K562 (cell line): ENCODE measurements at regions not wholly inside any gene's neighbourhood (a gene's known extent, or its start where the extent isn't known, plus 50 kb on each side); places are given as distances from the start of the nearest gene placed in this dataset.

Experiments used
- MCM3 ChIP-seq: fragments of 450-650 bp; IDR thresholded peaks from 2 replicates; pipeline ENCODE4 v1.6.1; 2016
- XRCC3 ChIP-seq: fragments of 450-650 bp; IDR thresholded peaks from 2 replicates; pipeline ENCODE4 v1.6.1; 2017; ENCODE audit warnings: mild to moderate bottlenecking, moderate library complexity
- ZC3H11A ChIP-seq: IDR thresholded peaks from 2 replicates; pipeline ENCODE4 v1.6.1; 2012; ENCODE audit warnings: low read depth, low read length, improper control_type of control experiment
- ZNF274 ChIP-seq: IDR thresholded peaks from 2 replicates; pipeline ENCODE4 v1.6.1; 2011; ENCODE audit warnings: low read depth, mild to moderate bottlenecking, low read length, moderate library complexity, borderline replicate concordance
- TF ChIP-seq, protein P1 (sequence below): fragments of 450-650 bp; IDR thresholded peaks from 2 replicates; pipeline ENCODE4 v1.6.1; 2016; ENCODE audit warnings: mild to moderate bottlenecking, moderate library complexity
- TF ChIP-seq, protein P2 (sequence below): fragments of 450-650 bp; IDR thresholded peaks from 2 replicates; pipeline ENCODE4 v1.7.0; 2016; ENCODE audit warnings: borderline replicate concordance
- TF ChIP-seq, protein P3 (sequence below): fragments of 450-650 bp; IDR thresholded peaks from 2 replicates; pipeline ENCODE4 v1.6.1; 2018; ENCODE audit not compliant: partially characterized antibody
- TF ChIP-seq, protein P4 (sequence below): fragments of 450-650 bp; conservative IDR thresholded peaks from 2 replicates; pipeline ENCODE4 v1.6.1; 2016; ENCODE audit warnings: missing genetic modification characterization, low read depth, mild to moderate bottlenecking, control low read depth, missing compliant biosample characterization

DNA sequence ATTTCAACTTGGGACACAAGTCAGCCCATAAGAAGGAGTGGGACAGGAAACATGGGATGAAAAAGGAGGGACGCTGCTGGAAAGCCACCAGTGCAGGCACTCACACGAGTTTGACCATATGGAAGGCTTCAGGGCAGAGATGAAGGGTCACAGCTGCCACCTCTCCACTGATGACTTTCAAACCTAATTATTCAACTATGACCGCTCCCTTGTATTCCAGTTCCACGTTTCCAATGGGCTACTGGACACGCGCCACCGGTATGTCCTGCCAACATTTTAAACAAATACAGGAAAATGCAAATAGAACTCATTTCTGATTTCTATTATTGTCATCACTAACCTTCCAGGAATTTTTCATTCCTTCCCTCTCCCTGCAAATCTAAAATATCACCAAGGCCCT, 134.7 kb downstream of the SLC1A3 start (continued):
- TF ChIP-seq, protein P1, sequence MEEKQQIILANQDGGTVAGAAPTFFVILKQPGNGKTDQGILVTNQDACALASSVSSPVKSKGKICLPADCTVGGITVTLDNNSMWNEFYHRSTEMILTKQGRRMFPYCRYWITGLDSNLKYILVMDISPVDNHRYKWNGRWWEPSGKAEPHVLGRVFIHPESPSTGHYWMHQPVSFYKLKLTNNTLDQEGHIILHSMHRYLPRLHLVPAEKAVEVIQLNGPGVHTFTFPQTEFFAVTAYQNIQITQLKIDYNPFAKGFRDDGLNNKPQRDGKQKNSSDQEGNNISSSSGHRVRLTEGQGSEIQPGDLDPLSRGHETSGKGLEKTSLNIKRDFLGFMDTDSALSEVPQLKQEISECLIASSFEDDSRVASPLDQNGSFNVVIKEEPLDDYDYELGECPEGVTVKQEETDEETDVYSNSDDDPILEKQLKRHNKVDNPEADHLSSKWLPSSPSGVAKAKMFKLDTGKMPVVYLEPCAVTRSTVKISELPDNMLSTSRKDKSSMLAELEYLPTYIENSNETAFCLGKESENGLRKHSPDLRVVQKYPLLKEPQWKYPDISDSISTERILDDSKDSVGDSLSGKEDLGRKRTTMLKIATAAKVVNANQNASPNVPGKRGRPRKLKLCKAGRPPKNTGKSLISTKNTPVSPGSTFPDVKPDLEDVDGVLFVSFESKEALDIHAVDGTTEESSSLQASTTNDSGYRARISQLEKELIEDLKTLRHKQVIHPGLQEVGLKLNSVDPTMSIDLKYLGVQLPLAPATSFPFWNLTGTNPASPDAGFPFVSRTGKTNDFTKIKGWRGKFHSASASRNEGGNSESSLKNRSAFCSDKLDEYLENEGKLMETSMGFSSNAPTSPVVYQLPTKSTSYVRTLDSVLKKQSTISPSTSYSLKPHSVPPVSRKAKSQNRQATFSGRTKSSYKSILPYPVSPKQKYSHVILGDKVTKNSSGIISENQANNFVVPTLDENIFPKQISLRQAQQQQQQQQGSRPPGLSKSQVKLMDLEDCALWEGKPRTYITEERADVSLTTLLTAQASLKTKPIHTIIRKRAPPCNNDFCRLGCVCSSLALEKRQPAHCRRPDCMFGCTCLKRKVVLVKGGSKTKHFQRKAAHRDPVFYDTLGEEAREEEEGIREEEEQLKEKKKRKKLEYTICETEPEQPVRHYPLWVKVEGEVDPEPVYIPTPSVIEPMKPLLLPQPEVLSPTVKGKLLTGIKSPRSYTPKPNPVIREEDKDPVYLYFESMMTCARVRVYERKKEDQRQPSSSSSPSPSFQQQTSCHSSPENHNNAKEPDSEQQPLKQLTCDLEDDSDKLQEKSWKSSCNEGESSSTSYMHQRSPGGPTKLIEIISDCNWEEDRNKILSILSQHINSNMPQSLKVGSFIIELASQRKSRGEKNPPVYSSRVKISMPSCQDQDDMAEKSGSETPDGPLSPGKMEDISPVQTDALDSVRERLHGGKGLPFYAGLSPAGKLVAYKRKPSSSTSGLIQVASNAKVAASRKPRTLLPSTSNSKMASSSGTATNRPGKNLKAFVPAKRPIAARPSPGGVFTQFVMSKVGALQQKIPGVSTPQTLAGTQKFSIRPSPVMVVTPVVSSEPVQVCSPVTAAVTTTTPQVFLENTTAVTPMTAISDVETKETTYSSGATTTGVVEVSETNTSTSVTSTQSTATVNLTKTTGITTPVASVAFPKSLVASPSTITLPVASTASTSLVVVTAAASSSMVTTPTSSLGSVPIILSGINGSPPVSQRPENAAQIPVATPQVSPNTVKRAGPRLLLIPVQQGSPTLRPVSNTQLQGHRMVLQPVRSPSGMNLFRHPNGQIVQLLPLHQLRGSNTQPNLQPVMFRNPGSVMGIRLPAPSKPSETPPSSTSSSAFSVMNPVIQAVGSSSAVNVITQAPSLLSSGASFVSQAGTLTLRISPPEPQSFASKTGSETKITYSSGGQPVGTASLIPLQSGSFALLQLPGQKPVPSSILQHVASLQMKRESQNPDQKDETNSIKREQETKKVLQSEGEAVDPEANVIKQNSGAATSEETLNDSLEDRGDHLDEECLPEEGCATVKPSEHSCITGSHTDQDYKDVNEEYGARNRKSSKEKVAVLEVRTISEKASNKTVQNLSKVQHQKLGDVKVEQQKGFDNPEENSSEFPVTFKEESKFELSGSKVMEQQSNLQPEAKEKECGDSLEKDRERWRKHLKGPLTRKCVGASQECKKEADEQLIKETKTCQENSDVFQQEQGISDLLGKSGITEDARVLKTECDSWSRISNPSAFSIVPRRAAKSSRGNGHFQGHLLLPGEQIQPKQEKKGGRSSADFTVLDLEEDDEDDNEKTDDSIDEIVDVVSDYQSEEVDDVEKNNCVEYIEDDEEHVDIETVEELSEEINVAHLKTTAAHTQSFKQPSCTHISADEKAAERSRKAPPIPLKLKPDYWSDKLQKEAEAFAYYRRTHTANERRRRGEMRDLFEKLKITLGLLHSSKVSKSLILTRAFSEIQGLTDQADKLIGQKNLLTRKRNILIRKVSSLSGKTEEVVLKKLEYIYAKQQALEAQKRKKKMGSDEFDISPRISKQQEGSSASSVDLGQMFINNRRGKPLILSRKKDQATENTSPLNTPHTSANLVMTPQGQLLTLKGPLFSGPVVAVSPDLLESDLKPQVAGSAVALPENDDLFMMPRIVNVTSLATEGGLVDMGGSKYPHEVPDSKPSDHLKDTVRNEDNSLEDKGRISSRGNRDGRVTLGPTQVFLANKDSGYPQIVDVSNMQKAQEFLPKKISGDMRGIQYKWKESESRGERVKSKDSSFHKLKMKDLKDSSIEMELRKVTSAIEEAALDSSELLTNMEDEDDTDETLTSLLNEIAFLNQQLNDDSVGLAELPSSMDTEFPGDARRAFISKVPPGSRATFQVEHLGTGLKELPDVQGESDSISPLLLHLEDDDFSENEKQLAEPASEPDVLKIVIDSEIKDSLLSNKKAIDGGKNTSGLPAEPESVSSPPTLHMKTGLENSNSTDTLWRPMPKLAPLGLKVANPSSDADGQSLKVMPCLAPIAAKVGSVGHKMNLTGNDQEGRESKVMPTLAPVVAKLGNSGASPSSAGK: no peak
- TF ChIP-seq, protein P2, sequence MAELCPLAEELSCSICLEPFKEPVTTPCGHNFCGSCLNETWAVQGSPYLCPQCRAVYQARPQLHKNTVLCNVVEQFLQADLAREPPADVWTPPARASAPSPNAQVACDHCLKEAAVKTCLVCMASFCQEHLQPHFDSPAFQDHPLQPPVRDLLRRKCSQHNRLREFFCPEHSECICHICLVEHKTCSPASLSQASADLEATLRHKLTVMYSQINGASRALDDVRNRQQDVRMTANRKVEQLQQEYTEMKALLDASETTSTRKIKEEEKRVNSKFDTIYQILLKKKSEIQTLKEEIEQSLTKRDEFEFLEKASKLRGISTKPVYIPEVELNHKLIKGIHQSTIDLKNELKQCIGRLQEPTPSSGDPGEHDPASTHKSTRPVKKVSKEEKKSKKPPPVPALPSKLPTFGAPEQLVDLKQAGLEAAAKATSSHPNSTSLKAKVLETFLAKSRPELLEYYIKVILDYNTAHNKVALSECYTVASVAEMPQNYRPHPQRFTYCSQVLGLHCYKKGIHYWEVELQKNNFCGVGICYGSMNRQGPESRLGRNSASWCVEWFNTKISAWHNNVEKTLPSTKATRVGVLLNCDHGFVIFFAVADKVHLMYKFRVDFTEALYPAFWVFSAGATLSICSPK: no peak
- TF ChIP-seq, protein P3, sequence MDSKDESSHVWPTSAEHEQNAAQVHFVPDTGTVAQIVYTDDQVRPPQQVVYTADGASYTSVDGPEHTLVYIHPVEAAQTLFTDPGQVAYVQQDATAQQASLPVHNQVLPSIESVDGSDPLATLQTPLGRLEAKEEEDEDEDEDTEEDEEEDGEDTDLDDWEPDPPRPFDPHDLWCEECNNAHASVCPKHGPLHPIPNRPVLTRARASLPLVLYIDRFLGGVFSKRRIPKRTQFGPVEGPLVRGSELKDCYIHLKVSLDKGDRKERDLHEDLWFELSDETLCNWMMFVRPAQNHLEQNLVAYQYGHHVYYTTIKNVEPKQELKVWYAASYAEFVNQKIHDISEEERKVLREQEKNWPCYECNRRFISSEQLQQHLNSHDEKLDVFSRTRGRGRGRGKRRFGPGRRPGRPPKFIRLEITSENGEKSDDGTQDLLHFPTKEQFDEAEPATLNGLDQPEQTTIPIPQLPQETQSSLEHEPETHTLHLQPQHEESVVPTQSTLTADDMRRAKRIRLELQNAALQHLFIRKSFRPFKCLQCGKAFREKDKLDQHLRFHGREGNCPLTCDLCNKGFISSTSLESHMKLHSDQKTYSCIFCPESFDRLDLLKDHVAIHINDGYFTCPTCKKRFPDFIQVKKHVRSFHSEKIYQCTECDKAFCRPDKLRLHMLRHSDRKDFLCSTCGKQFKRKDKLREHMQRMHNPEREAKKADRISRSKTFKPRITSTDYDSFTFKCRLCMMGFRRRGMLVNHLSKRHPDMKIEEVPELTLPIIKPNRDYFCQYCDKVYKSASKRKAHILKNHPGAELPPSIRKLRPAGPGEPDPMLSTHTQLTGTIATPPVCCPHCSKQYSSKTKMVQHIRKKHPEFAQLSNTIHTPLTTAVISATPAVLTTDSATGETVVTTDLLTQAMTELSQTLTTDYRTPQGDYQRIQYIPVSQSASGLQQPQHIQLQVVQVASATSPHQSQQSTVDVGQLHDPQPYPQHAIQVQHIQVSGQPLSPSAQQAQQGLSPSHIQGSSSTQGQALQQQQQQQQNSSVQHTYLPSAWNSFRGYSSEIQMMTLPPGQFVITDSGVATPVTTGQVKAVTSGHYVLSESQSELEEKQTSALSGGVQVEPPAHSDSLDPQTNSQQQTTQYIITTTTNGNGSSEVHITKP: no peak
- TF ChIP-seq ZNF274 (no peak), XRCC3 (no peak), MCM3 (no peak), ZC3H11A (no peak)
- TF ChIP-seq, protein P4, sequence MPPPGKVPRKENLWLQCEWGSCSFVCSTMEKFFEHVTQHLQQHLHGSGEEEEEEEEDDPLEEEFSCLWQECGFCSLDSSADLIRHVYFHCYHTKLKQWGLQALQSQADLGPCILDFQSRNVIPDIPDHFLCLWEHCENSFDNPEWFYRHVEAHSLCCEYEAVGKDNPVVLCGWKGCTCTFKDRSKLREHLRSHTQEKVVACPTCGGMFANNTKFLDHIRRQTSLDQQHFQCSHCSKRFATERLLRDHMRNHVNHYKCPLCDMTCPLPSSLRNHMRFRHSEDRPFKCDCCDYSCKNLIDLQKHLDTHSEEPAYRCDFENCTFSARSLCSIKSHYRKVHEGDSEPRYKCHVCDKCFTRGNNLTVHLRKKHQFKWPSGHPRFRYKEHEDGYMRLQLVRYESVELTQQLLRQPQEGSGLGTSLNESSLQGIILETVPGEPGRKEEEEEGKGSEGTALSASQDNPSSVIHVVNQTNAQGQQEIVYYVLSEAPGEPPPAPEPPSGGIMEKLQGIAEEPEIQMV (tag): no peak
